Naive B cell (primary cell): ENCODE measurements at regions not wholly inside any gene's neighbourhood (a gene's known extent, or its start where the extent isn't known, plus 50 kb on each side); places are given as distances from the start of the nearest gene placed in this dataset.
A peak's percentile ranks its signal among the peaks of the same experiment; 100 is the strongest.

Experiments used
- ATAC-seq, 2 donors: fragments of 150-1000 bp; cut with Tn5 transposase; 2 replicates each; pipeline ENCODE4 v1.10.0; 2021; ENCODE audit warnings: low read depth in 2 of 2, mild to moderate bottlenecking in 2 of 2, moderate library complexity in 2 of 2
- DNase-seq: peaks from one replicate; pipeline ENCODE4 v3.0.0; 2022
- H3K27ac Mint-ChIP-seq, 6 donors: one replicate each; pipeline ENCODE4 v1.8.0; 2020 to 2022; ENCODE audit warnings: mild to moderate bottlenecking in 6 of 6, mixed read lengths in 6 of 6, moderate library complexity in 5 of 6, inconsistent platforms in 2 of 6
- H3K27me3 Mint-ChIP-seq, 3 donors: one replicate each; pipeline ENCODE4 v1.8.0; 2021 to 2022; ENCODE audit warnings: mixed read lengths in 3 of 3, mild to moderate bottlenecking in 1 of 3
- H3K36me3 Mint-ChIP-seq, 2 donors: one replicate each; pipeline ENCODE4 v1.8.0; 2020 to 2022; ENCODE audit warnings: mixed read lengths in 2 of 2, inconsistent platforms in 1 of 2, mild to moderate bottlenecking in 1 of 2
- H3K4me1 Mint-ChIP-seq, 3 donors: one replicate each; pipeline ENCODE4 v1.8.0; 2020 to 2022; ENCODE audit warnings: mixed read lengths in 3 of 3, inconsistent platforms in 1 of 3, mild to moderate bottlenecking in 1 of 3, moderate library complexity in 1 of 3
- H3K4me3 Mint-ChIP-seq, 8 donors: one replicate each; pipeline ENCODE4 v1.8.0; 2020 to 2022; ENCODE audit warnings: mild to moderate bottlenecking in 8 of 8, mixed read lengths in 8 of 8, moderate library complexity in 8 of 8, inconsistent platforms in 2 of 8
- H3K9me3 Mint-ChIP-seq, 7 donors: one replicate each; pipeline ENCODE4 v1.8.0; 2020 to 2022; ENCODE audit warnings: mixed read lengths in 7 of 7, mild to moderate bottlenecking in 5 of 7, inconsistent platforms in 2 of 7, moderate library complexity in 1 of 7

DNA sequence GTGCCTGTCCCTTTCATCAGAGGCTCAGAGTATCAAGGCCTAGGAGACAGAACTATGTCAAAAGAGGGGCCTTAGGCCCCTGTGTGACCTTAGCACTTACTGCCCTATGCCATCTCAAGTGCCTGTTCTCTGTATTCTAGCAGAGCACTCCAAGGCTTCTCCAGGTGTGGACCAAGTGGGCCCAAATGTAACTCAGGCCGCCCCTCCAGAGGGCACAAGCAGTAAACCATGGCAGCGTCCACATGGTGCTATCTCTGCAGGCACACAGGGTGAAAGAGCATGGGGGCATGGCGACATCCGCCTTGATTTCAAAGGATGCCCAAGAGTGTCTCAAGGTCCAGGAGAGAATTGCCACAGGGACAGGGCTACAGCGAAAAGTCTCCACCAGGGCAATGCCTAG is 628.7 kb downstream of the RPS29 start:
- H3K27me3 Mint-ChIP-seq: peaks cover 0 to 22% (median 18%) of the 10 kb centered on the region in 3 donors
- no peak for DNase-seq
- no peak overlapping the region for H3K27ac Mint-ChIP-seq
- peaks cover 0 to 5% (median 0%) of the 10 kb centered on the region in 7 donors for H3K9me3 Mint-ChIP-seq
- H3K4me1 Mint-ChIP-seq: peaks cover 0 to 5% (median 5%) of the 10 kb centered on the region in 3 donors
- no peak overlapping the region for H3K4me3 Mint-ChIP-seq
- H3K36me3 Mint-ChIP-seq: no peaks in the 10 kb centered on the region
- no peak for ATAC-seq

DNA sequence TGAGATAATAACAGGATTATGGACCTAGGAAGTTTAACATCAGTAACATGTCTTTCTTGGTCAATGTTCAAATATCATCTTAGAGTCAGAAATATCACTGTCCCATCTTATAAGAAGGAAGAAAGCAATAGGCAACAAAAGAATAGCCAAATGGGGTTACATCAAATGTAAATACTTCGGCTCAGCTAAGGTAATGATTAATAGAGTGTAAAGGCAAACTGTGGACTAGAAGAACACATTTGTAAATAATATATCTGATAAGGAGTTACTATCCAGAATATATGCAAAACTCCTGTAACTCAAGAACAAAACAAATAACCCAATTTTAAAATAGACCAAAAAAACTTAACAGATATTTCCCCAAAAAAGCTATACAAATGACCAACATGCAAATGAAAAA is 630.3 kb downstream of the RPS29 start:
- ATAC-seq: no peak
- DNase-seq: no peak
- H3K4me3 Mint-ChIP-seq: no peak overlapping the region
- peaks cover 0 to 22% (median 18%) of the 10 kb centered on the region in 3 donors for H3K27me3 Mint-ChIP-seq
- peaks cover 0 to 5% (median 0%) of the 10 kb centered on the region in 7 donors for H3K9me3 Mint-ChIP-seq
- peaks cover 0 to 5% (median 5%) of the 10 kb centered on the region in 3 donors for H3K4me1 Mint-ChIP-seq
- H3K36me3 Mint-ChIP-seq: no peaks in the 10 kb centered on the region
- H3K27ac Mint-ChIP-seq: no peak overlapping the region

DNA sequence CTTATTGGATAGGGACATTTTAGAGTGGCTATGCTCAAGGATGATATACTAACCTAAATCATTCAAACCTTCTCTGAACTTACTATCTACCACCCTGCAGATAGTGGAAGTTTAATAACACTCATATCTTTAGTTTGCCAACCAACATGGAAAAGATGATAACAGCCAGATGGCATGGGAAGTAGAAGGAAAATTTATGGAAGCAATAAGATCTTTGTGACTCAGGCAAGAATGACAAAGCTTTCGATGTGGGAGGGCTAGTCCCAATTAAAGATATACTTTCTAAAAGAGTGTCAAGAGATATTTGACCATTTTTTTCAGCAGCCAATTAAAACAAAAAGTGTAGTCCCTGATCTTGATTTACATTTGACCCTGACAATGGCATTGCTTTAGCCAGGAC is 631.7 kb downstream of the RPS29 start:
- Mint-ChIP-seq H3K9me3 (peaks cover 0 to 5% (median 0%) of the 10 kb centered on the region in 7 donors), H3K4me1 (peaks cover 0 to 5% (median 5%) of the 10 kb centered on the region in 3 donors), H3K27me3 (peaks cover 9 to 29% (median 18%) of the 10 kb centered on the region in 3 donors), H3K4me3 (no peak overlapping the region), H3K36me3 (no peaks in the 10 kb centered on the region), H3K27ac (no peak overlapping the region)
- ATAC-seq (no peak), DNase-seq (no peak)

DNA sequence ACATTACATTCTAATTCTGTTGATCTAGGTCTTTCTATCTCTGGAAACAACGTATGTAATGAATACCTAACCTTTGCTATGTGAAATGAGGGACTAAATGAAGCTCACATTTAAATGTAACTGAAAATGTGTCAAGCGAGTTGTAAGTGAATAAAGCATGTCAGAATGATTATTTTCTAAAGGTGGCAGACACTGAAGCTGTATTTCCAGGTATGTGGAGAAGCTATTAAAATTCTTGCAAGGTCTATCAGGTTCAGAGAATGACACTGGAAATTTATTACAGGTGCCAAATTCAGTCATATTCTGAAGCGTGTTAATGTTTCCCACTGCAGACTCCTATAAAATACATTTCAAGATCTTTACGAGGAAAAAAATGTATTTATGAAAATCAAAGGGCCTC is 641.4 kb downstream of the RPS29 start:
- Mint-ChIP-seq H3K4me3 (no peak overlapping the region), H3K9me3 (peaks cover 0 to 3% (median 0%) of the 10 kb centered on the region in 7 donors), H3K36me3 (peaks cover 0 to 3% of the 10 kb centered on the region in 2 donors), H3K27me3 (peaks cover 0 to 12% (median 9%) of the 10 kb centered on the region in 3 donors), H3K27ac (peak overlapping the region in 1 of 6 donors; percentile 82), H3K4me1 (no peaks in the 10 kb centered on the region)
- DNase-seq (no peak), ATAC-seq (no peak)

DNA sequence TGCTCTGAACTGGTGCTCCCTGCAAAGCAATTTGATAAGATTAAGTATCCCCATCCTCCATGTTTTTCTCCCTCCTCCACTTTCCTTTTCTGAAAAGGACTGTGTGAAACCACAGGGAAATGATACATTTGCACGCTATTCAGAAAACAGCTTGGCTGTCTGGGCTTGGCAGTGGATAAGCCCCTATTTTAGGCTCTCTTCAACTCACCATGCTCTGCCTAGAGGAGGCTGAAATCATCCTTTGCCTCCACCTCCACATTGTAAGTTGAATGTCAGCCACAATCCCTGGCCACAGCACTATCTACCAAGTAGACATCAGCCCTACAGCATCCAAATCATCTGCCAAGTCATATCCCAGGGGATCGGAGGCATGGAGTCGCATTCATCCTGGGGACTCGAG is 642.3 kb downstream of the RPS29 start:
- H3K9me3 Mint-ChIP-seq: peaks cover 0 to 3% (median 0%) of the 10 kb centered on the region in 7 donors
- no peaks in the 10 kb centered on the region for H3K4me1 Mint-ChIP-seq
- H3K36me3 Mint-ChIP-seq: peaks cover 0 to 3% of the 10 kb centered on the region in 2 donors
- H3K4me3 Mint-ChIP-seq: no peak overlapping the region
- H3K27ac Mint-ChIP-seq: no peak overlapping the region
- H3K27me3 Mint-ChIP-seq: peaks cover 0 to 8% (median 7%) of the 10 kb centered on the region in 3 donors
- ATAC-seq: no peak
- DNase-seq: no peak

DNA sequence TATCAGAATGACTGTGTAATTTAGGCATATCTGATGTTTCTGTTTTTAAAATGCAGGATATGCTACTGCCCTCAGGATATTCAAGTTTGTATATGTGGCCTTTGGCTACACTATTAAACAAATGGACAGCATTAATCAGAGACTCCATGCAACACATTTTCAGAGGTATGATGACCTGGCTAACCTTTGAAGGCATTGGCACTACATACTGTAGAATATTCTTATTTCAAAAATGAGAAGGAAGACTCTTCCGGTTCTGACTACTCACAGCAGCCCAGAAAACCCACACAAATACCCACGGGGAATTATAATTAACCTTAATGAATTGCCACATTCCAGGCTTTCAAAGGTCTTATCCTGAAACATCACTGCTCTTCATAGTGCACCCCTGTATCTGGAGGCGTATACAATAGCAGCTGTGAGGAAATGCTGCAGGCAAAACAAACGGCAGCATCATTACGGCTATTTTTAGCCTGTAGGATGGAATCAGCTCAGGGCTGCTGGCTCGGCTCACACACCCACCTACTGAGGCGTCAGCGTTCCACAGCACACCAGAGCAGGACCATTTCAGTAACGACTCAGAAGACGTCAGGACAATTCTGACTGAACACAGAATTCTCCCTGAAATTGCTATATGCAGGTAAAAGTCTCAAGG is 648.5 kb downstream of the RPS29 start:
- ATAC-seq (no peak), DNase-seq (no peak)
- Mint-ChIP-seq H3K4me1 (peaks cover 0 to 3% (median 0%) of the 10 kb centered on the region in 3 donors), H3K27me3 (no peaks in the 10 kb centered on the region), H3K9me3 (peaks cover 0 to 3% (median 0%) of the 10 kb centered on the region in 7 donors), H3K36me3 (peaks cover 0 to 3% of the 10 kb centered on the region in 2 donors), H3K4me3 (no peak overlapping the region), H3K27ac (no peak overlapping the region)

DNA sequence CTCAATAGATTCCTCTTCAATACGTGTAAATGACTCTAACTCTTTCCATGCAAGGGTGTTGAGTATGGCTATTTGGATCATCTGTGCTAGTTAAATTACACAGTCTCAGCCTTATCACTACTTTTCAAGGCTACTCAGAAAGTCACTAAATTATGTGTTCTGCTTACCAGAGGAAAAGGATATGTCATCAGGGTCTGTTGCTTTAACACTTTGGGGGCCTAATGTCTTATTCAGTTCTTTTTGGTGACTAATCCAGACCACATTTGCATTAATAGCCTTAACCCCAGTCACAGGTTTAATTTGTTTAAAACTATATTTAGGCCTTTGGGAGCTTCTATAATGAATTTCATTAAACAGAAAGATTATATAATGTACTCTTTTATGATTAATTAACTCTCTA is 649.3 kb downstream of the RPS29 start:
- Mint-ChIP-seq H3K4me3 (no peak overlapping the region), H3K27ac (no peak overlapping the region), H3K4me1 (peaks cover 0 to 3% (median 0%) of the 10 kb centered on the region in 3 donors), H3K9me3 (peaks cover 0 to 3% (median 0%) of the 10 kb centered on the region in 7 donors), H3K27me3 (no peaks in the 10 kb centered on the region), H3K36me3 (peaks cover 0 to 3% of the 10 kb centered on the region in 2 donors)
- ATAC-seq (no peak), DNase-seq (no peak)

DNA sequence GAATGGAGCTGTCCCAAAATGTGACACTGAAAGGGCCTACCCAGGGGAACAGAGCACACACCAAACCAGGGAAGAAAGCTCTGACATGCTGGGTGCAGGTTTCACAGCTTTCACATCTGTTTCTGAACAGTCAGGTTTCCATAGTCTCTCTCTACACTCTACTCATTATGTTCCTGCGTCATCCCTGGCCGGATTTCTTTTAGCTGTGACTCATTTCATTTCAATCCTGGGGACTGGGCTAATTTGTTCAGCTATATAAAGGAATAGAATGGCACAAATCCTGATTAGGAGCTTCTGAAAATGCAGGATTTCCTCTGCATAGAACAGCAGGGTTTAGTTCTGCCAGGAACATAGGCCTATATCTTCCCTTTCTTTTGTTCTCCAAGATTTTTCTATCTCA is 649.8 kb downstream of the RPS29 start:
- ATAC-seq (no peak), DNase-seq (no peak)
- Mint-ChIP-seq H3K4me1 (peaks cover 0 to 3% (median 0%) of the 10 kb centered on the region in 3 donors), H3K9me3 (peaks cover 0 to 2% (median 0%) of the 10 kb centered on the region in 7 donors), H3K27me3 (no peaks in the 10 kb centered on the region), H3K4me3 (no peak overlapping the region), H3K27ac (no peak overlapping the region), H3K36me3 (peaks cover 0 to 2% of the 10 kb centered on the region in 2 donors)

DNA sequence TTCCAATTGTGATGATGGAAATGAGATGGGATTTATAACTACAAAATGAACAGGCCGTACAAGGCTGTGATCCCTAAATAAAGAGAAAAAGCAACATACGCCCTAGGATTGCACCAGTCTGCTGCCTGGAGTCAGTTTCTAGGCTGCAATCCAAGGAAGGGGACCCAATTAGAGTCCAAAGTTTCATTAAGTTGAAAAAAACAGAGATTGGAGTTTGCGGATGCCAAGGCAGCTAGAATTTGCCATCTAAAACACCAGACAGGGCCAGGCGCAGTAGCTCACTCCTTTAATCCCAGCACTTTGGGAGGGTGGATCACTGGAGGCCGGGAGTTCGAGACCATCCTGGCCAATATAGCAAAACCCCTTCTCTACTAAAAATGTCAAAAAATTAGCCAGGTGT is 661.0 kb downstream of the RPS29 start:
- H3K4me3 Mint-ChIP-seq: no peak overlapping the region
- H3K36me3 Mint-ChIP-seq: no peaks in the 10 kb centered on the region
- ATAC-seq (no peak), DNase-seq (no peak)
- H3K9me3 Mint-ChIP-seq: peaks cover 0 to 1% (median 0%) of the 10 kb centered on the region in 7 donors
- no peaks in the 10 kb centered on the region for H3K4me1 Mint-ChIP-seq
- peaks cover 0 to 4% (median 0%) of the 10 kb centered on the region in 3 donors for H3K27me3 Mint-ChIP-seq
- no peak overlapping the region for H3K27ac Mint-ChIP-seq

DNA sequence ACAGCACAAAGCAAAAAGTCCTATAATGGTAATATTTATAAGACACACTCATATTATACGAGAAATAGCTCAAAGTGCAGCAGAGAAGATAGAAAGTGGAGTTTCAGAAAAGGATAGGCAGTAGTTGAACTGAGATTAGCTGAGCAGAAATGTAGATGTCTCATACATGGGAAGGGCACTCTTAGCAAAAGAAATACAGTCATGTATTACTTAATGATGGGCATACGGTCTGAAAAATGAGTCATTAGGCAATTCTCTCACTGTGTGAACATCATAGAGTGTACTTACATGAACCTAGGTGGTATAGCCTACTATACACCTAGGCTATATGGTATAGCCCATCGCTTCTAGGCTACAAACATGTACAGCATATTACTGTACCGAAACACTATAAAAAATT is 671.3 kb downstream of the RPS29 start:
- Mint-ChIP-seq H3K4me1 (no peaks in the 10 kb centered on the region), H3K9me3 (peaks cover 0 to 15% (median 5%) of the 10 kb centered on the region in 7 donors), H3K27me3 (peaks cover 6 to 21% (median 20%) of the 10 kb centered on the region in 3 donors), H3K36me3 (peaks cover 0 to 6% of the 10 kb centered on the region in 2 donors), H3K4me3 (no peak overlapping the region), H3K27ac (no peak overlapping the region)
- DNase-seq (no peak), ATAC-seq (no peak)

DNA sequence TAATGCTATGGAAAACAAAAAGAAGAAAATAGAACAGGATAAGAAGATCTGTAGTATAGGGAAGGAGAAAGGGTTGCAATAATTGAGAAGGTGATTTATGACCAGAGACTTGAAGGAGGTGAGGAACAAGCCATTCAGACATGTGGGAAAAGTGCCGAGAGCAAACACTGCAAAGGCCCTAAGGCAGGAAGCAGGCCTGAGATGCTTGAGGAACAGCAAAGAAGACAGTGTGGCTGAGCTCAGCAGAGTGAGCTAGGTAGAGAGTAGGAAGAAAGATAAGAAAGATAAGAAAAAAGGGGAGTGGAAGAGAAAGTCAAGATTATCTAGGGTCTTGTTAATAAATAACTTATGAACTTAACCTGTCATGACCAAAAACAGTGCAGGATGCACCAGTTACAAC is 671.8 kb downstream of the RPS29 start:
- peaks cover 6 to 21% (median 20%) of the 10 kb centered on the region in 3 donors for H3K27me3 Mint-ChIP-seq
- no peak for DNase-seq
- peaks cover 0 to 15% (median 5%) of the 10 kb centered on the region in 7 donors for H3K9me3 Mint-ChIP-seq
- H3K4me3 Mint-ChIP-seq: no peak overlapping the region
- no peaks in the 10 kb centered on the region for H3K4me1 Mint-ChIP-seq
- ATAC-seq: no peak
- no peak overlapping the region for H3K27ac Mint-ChIP-seq
- H3K36me3 Mint-ChIP-seq: peaks cover 0 to 6% of the 10 kb centered on the region in 2 donors

DNA sequence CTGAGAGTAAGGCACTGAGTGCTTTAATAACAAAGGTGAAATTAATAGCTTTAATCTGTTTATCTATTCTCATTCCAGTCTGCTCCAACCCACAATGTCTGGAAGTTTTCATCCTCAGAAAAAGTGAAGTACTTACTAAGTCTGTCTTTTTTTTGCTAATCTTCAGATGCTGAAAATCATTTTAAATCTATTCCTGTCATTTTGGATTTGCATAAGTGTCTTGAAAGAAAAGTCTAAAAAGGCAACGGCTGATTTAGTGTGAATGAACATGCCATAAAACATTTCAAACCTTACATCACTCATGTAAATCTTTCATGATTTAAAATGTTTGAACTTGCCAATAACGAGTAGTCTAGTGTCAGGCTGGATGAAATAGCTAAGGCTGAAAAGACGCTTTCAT is 685.6 kb downstream of the RPS29 start:
- Mint-ChIP-seq H3K36me3 (no peaks in the 10 kb centered on the region), H3K27ac (no peak overlapping the region), H3K27me3 (peaks cover 0 to 5% (median 0%) of the 10 kb centered on the region in 3 donors), H3K4me3 (no peak overlapping the region), H3K9me3 (no peaks in the 10 kb centered on the region), H3K4me1 (no peaks in the 10 kb centered on the region)
- DNase-seq (no peak), ATAC-seq (no peak)

DNA sequence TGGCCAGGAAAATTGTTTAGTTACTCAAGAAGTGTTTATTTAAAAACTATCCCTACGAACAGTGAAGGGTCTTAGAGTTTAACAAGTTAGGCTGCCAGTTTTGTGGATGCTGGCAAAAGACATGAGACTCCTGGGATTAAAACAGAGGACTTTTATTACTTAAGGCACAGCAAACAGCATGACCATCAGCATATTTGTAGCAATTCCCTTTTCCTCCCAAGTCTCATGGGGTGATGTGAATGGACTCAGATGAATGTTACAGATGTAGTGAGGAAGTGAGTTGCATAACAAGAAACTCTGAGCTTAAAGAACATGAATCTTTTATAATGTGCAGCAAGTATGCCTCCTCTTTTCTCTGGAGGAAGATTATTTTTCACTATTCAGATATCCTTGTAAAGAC is 695.8 kb downstream of the RPS29 start:
- no peak for DNase-seq
- H3K27me3 Mint-ChIP-seq: peaks cover 0 to 5% (median 0%) of the 10 kb centered on the region in 3 donors
- H3K4me1 Mint-ChIP-seq: peaks cover 8 to 11% (median 10%) of the 10 kb centered on the region in 3 donors
- no peaks in the 10 kb centered on the region for H3K9me3 Mint-ChIP-seq
- no peaks in the 10 kb centered on the region for H3K36me3 Mint-ChIP-seq
- no peak overlapping the region for H3K4me3 Mint-ChIP-seq
- H3K27ac Mint-ChIP-seq: peak overlapping the region in 1 of 6 donors; percentile 22
- ATAC-seq: no peak

DNA sequence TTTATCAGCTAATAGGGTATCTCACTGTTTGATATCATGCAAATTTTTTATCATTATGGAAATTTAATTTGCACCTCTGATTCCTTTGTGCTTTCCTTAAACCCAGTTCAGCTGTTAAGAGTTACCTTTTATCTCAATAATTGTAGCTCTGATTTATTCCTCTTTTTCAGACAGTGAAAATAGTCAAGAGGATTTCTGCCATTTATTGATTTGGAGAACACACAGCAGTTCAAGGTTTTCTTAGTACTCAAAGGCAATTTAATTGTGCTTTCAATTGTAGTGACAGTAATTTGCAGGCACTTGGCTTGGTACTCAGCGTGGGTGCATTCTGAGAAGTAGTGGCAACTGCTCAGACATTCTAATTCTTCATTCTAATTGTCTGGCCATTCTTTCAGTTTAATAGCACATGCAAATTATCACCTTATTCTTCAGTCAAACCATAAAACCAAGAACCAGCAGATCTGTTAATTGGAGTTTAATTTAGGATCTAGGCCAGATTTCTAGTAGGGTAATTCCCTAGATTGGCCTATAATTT is 709.3 kb downstream of the RPS29 start:
- Mint-ChIP-seq H3K9me3 (peaks cover 0 to 15% (median 3%) of the 10 kb centered on the region in 7 donors), H3K36me3 (no peaks in the 10 kb centered on the region)

More for the DNA sequence above, 709.3 kb downstream of the RPS29 start:
- Mint-ChIP-seq H3K4me3 (no peak overlapping the region), H3K27ac (no peak overlapping the region), H3K4me1 (no peaks in the 10 kb centered on the region), H3K27me3 (peaks cover 0 to 6% (median 5%) of the 10 kb centered on the region in 3 donors)
- DNase-seq: no peak
- no peak for ATAC-seq
